ENCODE measurements at regions not wholly inside any gene's neighbourhood (a gene's known extent, or its start where the extent isn't known, plus 50 kb on each side); places are given as distances from the start of the nearest gene placed in this dataset.
A peak's percentile ranks its signal among the peaks of the same experiment; 100 is the strongest.

- Histone ChIP-seq H3K4me1 (peaks cover 18% of the 10 kb centered on the region), H3K4me3 (no peak overlapping the region), H3K27me3 (no peaks in the 10 kb centered on the region), H3K27ac (peak overlapping the region; percentile 75), H3K36me3 (no peaks in the 10 kb centered on the region), H3K9me3 (no peaks in the 10 kb centered on the region)
- ATAC-seq (peak; percentile 62), DNase-seq (no peak)
- intact Hi-C loops (cut with DNase I) = no loop called here
- no peak for TF ChIP-seq CTCF (IDR thresholded peaks at IDR 0.05)
Observed at GRCh38 chr18:45248240-45248903, 366.9 kb upstream of the SLC14A2 start.

- intact Hi-C loops (cut with DNase I) = no loop called here
- H3K27me3 ChIP-seq = no peaks in the 10 kb centered on the region
- ATAC-seq (no peak), DNase-seq (no peak)
- H3K27ac ChIP-seq = peak overlapping the region; percentile 75
- peaks cover 18% of the 10 kb centered on the region for H3K4me1 ChIP-seq
- no peaks in the 10 kb centered on the region for H3K36me3 ChIP-seq
- TF ChIP-seq CTCF (IDR thresholded peaks at IDR 0.05) = no peak
- H3K4me3 ChIP-seq = no peak overlapping the region
- no peaks in the 10 kb centered on the region for H3K9me3 ChIP-seq
Observed at GRCh38 chr18:45249246-45249661, 366.0 kb upstream of the SLC14A2 start.

- no peaks in the 10 kb centered on the region for H3K27me3 ChIP-seq
- no peaks in the 10 kb centered on the region for H3K36me3 ChIP-seq
- H3K4me1 ChIP-seq = peaks cover 29% of the 10 kb centered on the region
- no peak overlapping the region for H3K4me3 ChIP-seq
- intact Hi-C loops (cut with DNase I) = no loop called here
- TF ChIP-seq CTCF (IDR thresholded peaks at IDR 0.05) = no peak
- ATAC-seq (no peak), DNase-seq (no peak)
- H3K9me3 ChIP-seq = no peaks in the 10 kb centered on the region
- peak overlapping the region; percentile 75 for H3K27ac ChIP-seq
Observed at GRCh38 chr18:45250479-45250878, 364.8 kb upstream of the SLC14A2 start.

- H3K4me3 ChIP-seq = no peak overlapping the region
- H3K36me3 ChIP-seq = no peaks in the 10 kb centered on the region
- H3K27ac ChIP-seq = no peak overlapping the region
- H3K4me1 ChIP-seq = peaks cover 32% of the 10 kb centered on the region
- intact Hi-C loops (cut with DNase I) = no loop called here
- DNase-seq (no peak), ATAC-seq (no peak)
- H3K27me3 ChIP-seq = no peaks in the 10 kb centered on the region
- H3K9me3 ChIP-seq = no peaks in the 10 kb centered on the region
- no peak for TF ChIP-seq CTCF (IDR thresholded peaks at IDR 0.05)
Observed at GRCh38 chr18:45251236-45251635, 364.0 kb upstream of the SLC14A2 start.

- no peak for TF ChIP-seq CTCF (IDR thresholded peaks at IDR 0.05)
- H3K36me3 ChIP-seq = no peaks in the 10 kb centered on the region
- DNase-seq (no peak), ATAC-seq (no peak)
- no peaks in the 10 kb centered on the region for H3K27me3 ChIP-seq
- no peaks in the 10 kb centered on the region for H3K9me3 ChIP-seq
- no peak overlapping the region for H3K4me3 ChIP-seq
- no peak overlapping the region for H3K27ac ChIP-seq
- H3K4me1 ChIP-seq = peaks cover 31% of the 10 kb centered on the region
- intact Hi-C loops (cut with DNase I) = no loop called here
Observed at GRCh38 chr18:45252474-45252873, 362.8 kb upstream of the SLC14A2 start.

Data from upper lobe of right lung (tissue), 1 donor.